Naive thymus-derived CD4-positive, alpha-beta T cell (primary cell): ENCODE measurements at regions not wholly inside any gene's neighbourhood (a gene's known extent, or its start where the extent isn't known, plus 50 kb on each side); places are given as distances from the start of the nearest gene placed in this dataset.
A peak's percentile ranks its signal among the peaks of the same experiment; 100 is the strongest.

Experiments used
- ATAC-seq: fragments of 150-1000 bp; cut with Tn5 transposase; 2 replicates; pipeline ENCODE4 v1.10.0; 2021; ENCODE audit warnings: mild to moderate bottlenecking, moderate library complexity
- CTCF ChIA-PET: fragments of 350-600 bp; sonication (Branson Sonifier 250); formaldehyde crosslinking; loops from one replicate; lab custom pipeline; 2021; ENCODE audit warnings: antibody characterized with exemption; lab: Charles Lee
- POLR2A ChIA-PET: fragments of 350-600 bp; sonication (Branson Sonifier 250); formaldehyde crosslinking; loops from one replicate; lab custom pipeline; 2021; ENCODE audit warnings: antibody characterized with exemption, inconsistent platforms; lab: Charles Lee
- DNase-seq, 9 donors: peaks; one replicate each; pipeline versions ENCODE4 v3.0.0 to v3.0.0-alpha.2; 2020 to 2022; ENCODE audit warnings: mixed read lengths in 1 of 9
- H3K27ac ChIP-seq: one replicate; pipeline ENCODE4 v1.7.0; 2013; ENCODE audit warnings: mild to moderate bottlenecking, low read depth, low read length, moderate library complexity
- H3K27me3 ChIP-seq, 2 donors: one replicate each; pipeline ENCODE4 v1.7.0; 2013; ENCODE audit warnings: low read length in 2 of 2, mild to moderate bottlenecking in 2 of 2, moderate library complexity in 2 of 2; ENCODE audit not compliant: control insufficient read depth in 2 of 2, insufficient read depth in 2 of 2
- H3K36me3 ChIP-seq, 3 experiments: 1 replicate in 2 of 3; 2 replicates in 1 of 3; pipeline ENCODE4 v1.7.0; 2013; ENCODE audit warnings: low read length in 3 of 3, mild to moderate bottlenecking in 3 of 3, moderate library complexity in 1 of 3; ENCODE audit not compliant: insufficient read depth in 3 of 3, control insufficient read depth in 2 of 3
- H3K4me1 ChIP-seq, 2 donors: one replicate each; pipeline ENCODE4 v1.7.0; 2013; ENCODE audit warnings: low read length in 2 of 2, mild to moderate bottlenecking in 2 of 2, moderate library complexity in 1 of 2; ENCODE audit not compliant: control insufficient read depth in 2 of 2, insufficient read depth in 2 of 2
- H3K4me3 ChIP-seq: 2 replicates; pipeline ENCODE4 v1.7.0; 2013; ENCODE audit warnings: mild to moderate bottlenecking, low read length
- H3K9me3 ChIP-seq, 3 experiments: 1 replicate in 2 of 3; 2 replicates in 1 of 3; pipeline ENCODE4 v1.7.0; 2013; ENCODE audit warnings: low read length in 3 of 3; ENCODE audit not compliant: control insufficient read depth in 2 of 3
- H3K27ac Mint-ChIP-seq, 9 donors: one replicate each; pipeline ENCODE4 v1.8.0; 2020 to 2022; ENCODE audit warnings: mixed read lengths in 9 of 9, mild to moderate bottlenecking in 8 of 9, moderate library complexity in 5 of 9, inconsistent platforms in 2 of 9
- H3K27me3 Mint-ChIP-seq, 5 donors: one replicate each; pipeline ENCODE4 v1.8.0; 2021 to 2022; ENCODE audit warnings: mixed read lengths in 5 of 5, mild to moderate bottlenecking in 1 of 5
- H3K36me3 Mint-ChIP-seq, 5 donors: one replicate each; pipeline ENCODE4 v1.8.0; 2020 to 2022; ENCODE audit warnings: mixed read lengths in 5 of 5, mild to moderate bottlenecking in 3 of 5, inconsistent platforms in 1 of 5
- H3K4me1 Mint-ChIP-seq, 7 donors: one replicate each; pipeline ENCODE4 v1.8.0; 2020 to 2022; ENCODE audit warnings: mixed read lengths in 7 of 7, mild to moderate bottlenecking in 3 of 7, inconsistent platforms in 1 of 7
- H3K4me3 Mint-ChIP-seq, 10 donors: one replicate each; pipeline ENCODE4 v1.8.0; 2020 to 2022; ENCODE audit warnings: mild to moderate bottlenecking in 10 of 10, mixed read lengths in 10 of 10, moderate library complexity in 6 of 10, inconsistent platforms in 2 of 10
- H3K9me3 Mint-ChIP-seq, 11 donors: one replicate each; pipeline ENCODE4 v1.8.0; 2020 to 2022; ENCODE audit warnings: mixed read lengths in 11 of 11, mild to moderate bottlenecking in 4 of 11, inconsistent platforms in 1 of 11, moderate library complexity in 1 of 11
- intact Hi-C, 2 donors: fragments of 100-400 bp; cut with micrococcal nuclease; formaldehyde crosslinking; loops; one replicate each; pipeline ENCODE4 v1.15.1; 2023

DNA sequence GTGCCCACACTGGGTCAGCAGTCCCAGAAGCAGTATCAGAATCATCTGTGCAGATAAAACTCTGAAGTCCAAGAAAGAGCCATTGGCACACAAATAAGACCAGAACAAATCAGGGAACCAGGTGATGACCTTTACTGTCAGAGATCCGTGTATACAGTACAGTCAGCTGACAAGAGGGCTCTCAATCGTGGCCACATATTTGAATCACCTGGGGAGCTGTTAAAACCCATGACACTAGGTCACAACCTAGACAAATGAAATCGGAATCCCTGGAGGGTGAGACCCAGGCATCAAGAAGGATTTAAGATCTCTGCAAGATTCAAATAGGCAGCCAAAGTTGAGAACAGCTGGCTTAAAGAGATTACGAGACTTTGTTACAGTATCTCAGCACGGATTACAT lies 807.1 kb downstream of the RNF144A start:
- ChIA-PET POLR2A (no interaction called here), CTCF (interaction anchor here (0.7 kb wide), 1 partner anchor 221 kb away, joined by 3 read pairs; no protein-coding TSS in a partner anchor)
- Histone ChIP-seq H3K27me3 (no peaks in the 10 kb centered on the region), H3K4me3 (no peak overlapping the region), H3K4me1 (peaks cover 17 to 27% of the 10 kb centered on the region in 2 donors), H3K9me3 (no peaks in the 10 kb centered on the region), H3K27ac (no peak overlapping the region), H3K36me3 (no peaks in the 10 kb centered on the region)
- peaks cover 0 to 6% (median 0%) of the 10 kb centered on the region in 11 donors for H3K9me3 Mint-ChIP-seq
- peak overlapping the region in 1 of 10 donors; percentile 86 for H3K4me3 Mint-ChIP-seq
- intact Hi-C loops: loop anchor here (2.0 to 10.0 kb wide), 5 partner anchors 48 to 960 kb away; partner anchors contain the start of gene ID2 (in 1 of the 2)
- no peak for ATAC-seq
- peaks cover 16 to 63% (median 35%) of the 10 kb centered on the region in 7 donors for H3K4me1 Mint-ChIP-seq
- DNase-seq: no peak
- no peaks in the 10 kb centered on the region for H3K27me3 Mint-ChIP-seq
- peak overlapping the region in 6 of 9 donors; percentile 8 to 89 (median 60) for H3K27ac Mint-ChIP-seq
- H3K36me3 Mint-ChIP-seq: peaks cover 0 to 37% (median 0%) of the 10 kb centered on the region in 5 donors

DNA sequence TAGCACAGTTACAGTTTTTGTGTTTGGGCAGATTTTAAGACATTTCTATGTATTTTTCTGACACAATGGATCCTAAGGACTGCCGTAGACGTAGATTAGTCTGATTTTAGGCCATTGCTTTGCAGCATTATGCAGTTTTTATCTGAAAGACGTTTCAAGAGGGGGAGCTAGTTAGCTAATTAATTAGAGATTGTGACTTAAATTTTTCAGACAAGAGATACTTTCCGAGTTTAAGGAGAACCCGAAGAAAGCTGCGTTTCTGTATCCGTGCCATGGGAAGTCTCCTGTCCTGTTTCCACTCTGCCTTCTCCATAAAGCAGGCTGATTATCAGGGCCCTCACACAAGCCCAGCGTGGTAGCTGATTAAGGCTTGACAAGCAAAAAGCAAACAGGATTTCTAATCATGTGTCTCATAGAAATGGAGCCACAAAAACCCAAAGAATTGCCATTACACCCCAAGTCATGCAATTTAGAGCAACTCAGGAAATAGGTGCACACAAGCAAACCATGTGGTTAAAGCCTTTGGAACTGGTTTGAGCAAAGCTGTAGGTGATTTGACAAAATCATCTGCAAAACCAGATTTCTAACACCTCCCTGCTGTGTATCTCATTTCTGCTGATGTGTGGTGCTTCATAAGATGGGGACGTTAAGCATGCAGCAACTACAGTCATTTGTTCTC lies 808.1 kb downstream of the RNF144A start:
- Mint-ChIP-seq H3K9me3 (peaks cover 0 to 2% (median 0%) of the 10 kb centered on the region in 11 donors), H3K4me1 (peaks cover 13 to 63% (median 34%) of the 10 kb centered on the region in 7 donors), H3K36me3 (peaks cover 0 to 41% (median 0%) of the 10 kb centered on the region in 5 donors), H3K27me3 (no peaks in the 10 kb centered on the region), H3K27ac (peak overlapping the region; percentile 8 to 89 (median 65)), H3K4me3 (peak overlapping the region in 9 of 10 donors; percentile 26 to 86 (median 58))
- peak overlapping the region; percentile 25 for H3K4me3 ChIP-seq
- POLR2A ChIA-PET: interaction anchor here (0.9 to 1.5 kb wide), 3 partner anchors 9 to 956 kb away, joined by 4 read pairs; partner anchors contain the start of gene ID2
- H3K4me1 ChIP-seq: peaks cover 17 to 34% of the 10 kb centered on the region in 2 donors
- no peak overlapping the region for H3K27ac ChIP-seq
- no peaks in the 10 kb centered on the region for H3K36me3 ChIP-seq
- CTCF ChIA-PET: interaction anchor here (0.7 to 0.8 kb wide), 2 partner anchors 158 to 222 kb away, joined by 3 read pairs; no protein-coding TSS in a partner anchor
- peak; percentile 78 for ATAC-seq
- intact Hi-C loops: loop anchor here (1.0 to 10.0 kb wide), 12 partner anchors 31 to 959 kb away; partner anchors contain the start of gene ID2 (in 1 of the 2)
- peak in 5 of 9 donors; percentile 17 to 51 (median 38) for DNase-seq
- H3K27me3 ChIP-seq: no peaks in the 10 kb centered on the region
- H3K9me3 ChIP-seq: no peaks in the 10 kb centered on the region

DNA sequence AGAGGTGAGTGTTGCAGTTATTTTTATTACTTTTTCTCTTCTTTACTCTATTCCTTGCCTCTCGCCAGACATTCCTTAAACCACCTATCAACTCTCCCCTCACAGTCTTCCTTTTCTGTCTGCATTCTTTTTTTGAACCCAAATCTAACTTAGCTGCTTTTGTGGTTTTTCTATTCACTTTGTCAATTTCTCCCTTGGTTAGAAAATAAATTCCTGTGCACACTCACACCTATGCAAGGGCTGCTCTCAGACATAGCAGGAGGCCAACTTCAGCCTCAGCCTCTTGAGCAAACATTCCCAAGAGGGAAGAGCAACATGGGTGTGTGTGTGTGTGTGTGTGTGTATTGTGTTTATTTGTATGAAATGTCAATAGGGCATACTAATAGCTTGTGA lies 808.6 kb downstream of the RNF144A start:
- H3K4me3 ChIP-seq: peak overlapping the region; percentile 25
- H3K4me1 ChIP-seq: peaks cover 17 to 36% of the 10 kb centered on the region in 2 donors
- DNase-seq (peak in 1 of 9 donors; percentile 10), ATAC-seq (no peak)
- Mint-ChIP-seq H3K27me3 (no peaks in the 10 kb centered on the region), H3K4me1 (peaks cover 13 to 65% (median 38%) of the 10 kb centered on the region in 7 donors), H3K27ac (peak overlapping the region in 8 of 9 donors; percentile 8 to 89 (median 66)), H3K36me3 (peaks cover 0 to 45% (median 0%) of the 10 kb centered on the region in 5 donors), H3K4me3 (peak overlapping the region in 9 of 10 donors; percentile 26 to 86 (median 58)), H3K9me3 (peaks cover 0 to 2% (median 0%) of the 10 kb centered on the region in 11 donors)
- intact Hi-C loops: loop anchor here (1.0 to 10.0 kb wide), 13 partner anchors 32 to 959 kb away; partner anchors contain the start of gene ID2 (in 1 of the 2)
- no peaks in the 10 kb centered on the region for H3K36me3 ChIP-seq
- no peaks in the 10 kb centered on the region for H3K9me3 ChIP-seq
- H3K27me3 ChIP-seq: no peaks in the 10 kb centered on the region
- POLR2A ChIA-PET: interaction anchor here (0.9 to 1.5 kb wide), 2 partner anchors 152 to 956 kb away, joined by 4 read pairs; partner anchors contain the start of gene ID2
- H3K27ac ChIP-seq: no peak overlapping the region
- CTCF ChIA-PET: interaction anchor here (0.8 to 0.9 kb wide), 2 partner anchors 158 to 298 kb away, joined by 3 read pairs; no protein-coding TSS in a partner anchor

DNA sequence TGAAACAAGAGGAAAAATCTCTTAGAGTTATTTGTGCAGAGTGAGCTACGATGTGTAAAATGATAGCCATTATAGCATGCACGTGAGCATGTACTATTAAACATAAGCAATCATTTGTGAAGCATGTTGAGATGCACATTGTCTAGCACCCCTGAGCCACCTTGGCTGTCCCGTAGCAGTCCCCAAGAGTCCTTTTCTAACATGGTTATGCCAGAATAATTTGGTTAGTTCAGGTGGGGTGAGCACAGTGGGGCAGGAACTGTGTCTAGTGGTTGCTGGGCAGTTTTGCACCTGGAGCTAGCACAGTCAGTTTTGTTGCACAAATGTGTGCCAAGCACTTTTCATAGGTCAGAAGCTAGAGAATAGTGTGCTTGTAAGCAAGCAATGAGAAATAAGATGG lies 809.8 kb downstream of the RNF144A start:
- H3K27ac Mint-ChIP-seq: peak overlapping the region in 5 of 9 donors; percentile 31 to 89 (median 65)
- no peak for DNase-seq
- peak overlapping the region in 7 of 10 donors; percentile 35 to 86 (median 80) for H3K4me3 Mint-ChIP-seq
- CTCF ChIA-PET: interaction anchor here (0.9 to 1.1 kb wide), 2 partner anchors 188 to 299 kb away, joined by 3 read pairs; no protein-coding TSS in a partner anchor
- intact Hi-C loops: loop anchor here (2.0 to 10.0 kb wide), 7 partner anchors 160 to 815 kb away; no protein-coding TSS in a partner anchor
- H3K36me3 Mint-ChIP-seq: peaks cover 0 to 53% (median 0%) of the 10 kb centered on the region in 5 donors
- H3K4me1 ChIP-seq: peaks cover 17 to 46% of the 10 kb centered on the region in 2 donors
- H3K36me3 ChIP-seq: no peaks in the 10 kb centered on the region
- no peaks in the 10 kb centered on the region for H3K9me3 ChIP-seq
- peaks cover 0 to 2% (median 0%) of the 10 kb centered on the region in 11 donors for H3K9me3 Mint-ChIP-seq
- H3K4me3 ChIP-seq: peak overlapping the region; percentile 48
- H3K4me1 Mint-ChIP-seq: peaks cover 13 to 67% (median 41%) of the 10 kb centered on the region in 7 donors
- H3K27ac ChIP-seq: no peak overlapping the region
- ATAC-seq: no peak
- H3K27me3 Mint-ChIP-seq: no peaks in the 10 kb centered on the region
- H3K27me3 ChIP-seq: no peaks in the 10 kb centered on the region
- POLR2A ChIA-PET: no interaction called here

DNA sequence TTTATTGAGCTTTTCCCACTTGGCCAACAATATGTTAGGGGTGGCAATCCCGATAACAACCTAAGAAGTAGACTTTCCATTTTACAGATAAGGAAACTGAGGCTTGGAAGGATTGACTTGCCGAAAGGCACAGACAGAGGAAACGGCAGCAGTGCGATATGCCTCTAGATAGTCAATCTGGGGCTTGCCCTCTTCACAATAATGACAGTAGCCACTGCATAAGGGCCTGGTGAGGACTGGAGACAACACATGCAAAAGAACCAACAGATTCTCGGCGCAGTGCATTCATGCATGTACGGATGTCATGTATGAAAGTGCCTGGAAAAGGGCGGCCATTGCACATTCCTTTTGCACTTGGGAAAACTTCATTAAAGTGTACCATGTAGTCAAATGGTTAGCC lies 811.2 kb downstream of the RNF144A start:
- intact Hi-C loops: loop anchor here (5.0 to 10.0 kb wide), 6 partner anchors 161 to 814 kb away; no protein-coding TSS in a partner anchor
- Mint-ChIP-seq H3K9me3 (peaks cover 0 to 2% (median 0%) of the 10 kb centered on the region in 11 donors), H3K36me3 (peaks cover 0 to 62% (median 0%) of the 10 kb centered on the region in 5 donors), H3K27me3 (no peaks in the 10 kb centered on the region), H3K27ac (peak overlapping the region in 4 of 9 donors; percentile 15 to 89 (median 38)), H3K4me3 (peak overlapping the region in 8 of 10 donors; percentile 35 to 86 (median 81)), H3K4me1 (peaks cover 13 to 68% (median 46%) of the 10 kb centered on the region in 7 donors)
- DNase-seq (no peak), ATAC-seq (no peak)
- Histone ChIP-seq H3K4me1 (peaks cover 17 to 57% of the 10 kb centered on the region in 2 donors), H3K27ac (no peak overlapping the region), H3K4me3 (peak overlapping the region; percentile 48), H3K9me3 (no peaks in the 10 kb centered on the region), H3K36me3 (no peaks in the 10 kb centered on the region), H3K27me3 (no peaks in the 10 kb centered on the region)
- ChIA-PET CTCF (interaction anchor here (1.1 kb wide), 1 partner anchor 190 kb away, joined by 3 read pairs; no protein-coding TSS in a partner anchor), POLR2A (interaction anchor here (0.5 kb wide), 1 partner anchor 746 kb away, joined by 5 read pairs; no protein-coding TSS in a partner anchor)

DNA sequence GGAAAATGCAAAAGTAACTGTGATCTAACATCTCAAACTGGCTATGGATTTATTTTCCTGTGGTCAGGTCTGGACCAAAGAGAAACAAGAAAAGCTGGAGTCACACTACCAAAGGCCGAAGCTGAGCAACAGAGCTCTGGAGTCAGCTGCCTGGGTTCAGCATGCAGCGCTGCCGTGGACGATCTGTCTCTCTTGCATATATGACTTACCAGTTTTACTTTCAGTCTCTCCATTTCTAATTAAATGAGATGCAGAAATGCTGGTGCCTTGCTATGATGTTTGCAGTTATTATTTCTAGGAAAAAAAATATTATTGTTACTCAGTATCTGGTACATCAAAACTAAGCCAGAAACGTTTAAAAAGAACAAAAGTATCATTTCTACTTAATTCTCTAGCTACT lies 813.2 kb downstream of the RNF144A start:
- no peaks in the 10 kb centered on the region for H3K27me3 Mint-ChIP-seq
- ATAC-seq (no peak), DNase-seq (peak in 3 of 9 donors; percentile 6 to 20 (median 8))
- H3K27ac ChIP-seq: peak overlapping the region; percentile 20
- intact Hi-C loops: loop anchor here in 1 of 2 donors (2.0 kb wide), 1 partner anchor 164 kb away; no protein-coding TSS in a partner anchor
- no peaks in the 10 kb centered on the region for H3K36me3 ChIP-seq
- H3K4me3 ChIP-seq: peak overlapping the region; percentile 48
- H3K4me3 Mint-ChIP-seq: peak overlapping the region; percentile 55 to 90 (median 83)
- H3K9me3 ChIP-seq: no peaks in the 10 kb centered on the region
- H3K4me1 ChIP-seq: peaks cover 11 to 38% of the 10 kb centered on the region in 2 donors
- peaks cover 0 to 76% (median 0%) of the 10 kb centered on the region in 5 donors for H3K36me3 Mint-ChIP-seq
- peak overlapping the region; percentile 32 to 94 (median 85) for H3K27ac Mint-ChIP-seq
- peaks cover 0 to 5% (median 0%) of the 10 kb centered on the region in 11 donors for H3K9me3 Mint-ChIP-seq
- ChIA-PET CTCF (no interaction called here), POLR2A (interaction anchor here (1.3 kb wide), 1 partner anchor 163 kb away, joined by 4 read pairs; no protein-coding TSS in a partner anchor)
- no peaks in the 10 kb centered on the region for H3K27me3 ChIP-seq
- peaks cover 7 to 58% (median 35%) of the 10 kb centered on the region in 7 donors for H3K4me1 Mint-ChIP-seq
